ENCODE measurements at regions not wholly inside any gene's neighbourhood (a gene's known extent, or its start where the extent isn't known, plus 50 kb on each side); places are given as distances from the start of the nearest gene placed in this dataset.
"Not testable (repeated sequence)": the region's sequence is repeated elsewhere in the genome, so short reads cannot be mapped to it uniquely, and the experiment has no call there.

DNA sequence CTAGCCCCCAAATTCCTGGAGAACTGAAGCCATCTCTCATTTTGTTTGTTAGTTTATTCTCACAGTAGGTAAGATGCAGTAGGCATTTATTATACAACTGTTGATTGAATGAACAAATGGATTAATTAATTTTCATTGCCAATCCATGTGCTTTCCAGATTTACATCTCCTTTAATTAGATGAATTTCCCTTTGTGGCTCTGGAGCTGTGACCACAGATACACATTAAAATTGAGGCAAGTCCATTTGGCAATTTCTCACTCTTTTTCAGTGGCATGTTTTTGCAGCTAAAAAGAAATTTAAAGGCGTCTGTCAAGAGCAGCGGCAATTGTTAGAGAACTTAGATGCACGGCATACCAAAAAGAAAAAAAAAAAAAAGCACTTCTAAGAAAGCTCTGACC lies 635.4 kb upstream of the SOX9 start:
- no peak for DNase-seq (ENCODE audit: low spot score)

DNA sequence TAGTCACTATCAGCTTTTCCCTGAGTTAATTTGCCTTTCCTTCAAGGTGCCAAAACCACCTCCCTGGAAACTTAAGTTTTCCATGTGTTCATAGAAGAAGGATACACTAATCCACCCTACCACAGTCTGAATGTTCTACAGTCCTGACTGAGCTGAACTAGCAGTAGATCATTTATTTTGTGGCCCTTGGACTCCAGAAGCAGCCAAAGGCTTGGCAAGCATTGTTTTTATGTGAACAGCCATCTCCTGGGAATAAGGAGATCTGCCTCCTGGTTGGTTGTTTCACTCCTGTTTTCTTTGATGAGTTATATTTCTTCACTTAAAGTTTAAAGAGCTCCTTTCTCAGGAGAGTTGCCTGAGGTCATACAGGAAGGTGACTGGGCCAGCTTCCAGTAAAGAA lies 634.6 kb upstream of the SOX9 start:
- no peak for DNase-seq (ENCODE audit: low spot score)

DNA sequence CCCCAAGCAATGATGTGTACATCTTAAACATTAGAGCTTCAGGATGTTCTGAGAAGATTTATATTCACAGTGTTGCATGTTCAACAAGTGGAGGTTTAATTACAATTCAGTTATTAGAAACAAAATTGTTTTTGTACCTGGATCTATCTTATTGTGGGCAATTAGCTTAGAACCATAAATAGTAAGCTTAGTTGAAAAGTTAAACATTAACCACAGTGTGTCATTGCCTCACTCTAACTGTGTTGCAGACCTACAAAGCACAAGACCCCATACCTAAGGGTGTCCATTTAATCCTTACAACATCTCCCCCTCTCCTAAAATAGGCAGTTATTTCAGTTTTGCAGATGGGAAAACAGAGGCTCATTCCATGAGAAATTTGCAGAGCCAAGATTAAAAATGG lies 632.0 kb upstream of the SOX9 start:
- DNase-seq (ENCODE audit: low spot score) = no peak

GRCh38 chr17:71494062-71494855 lies 626.6 kb upstream of the SOX9 start:
- no peak for DNase-seq (ENCODE audit: low spot score)

GRCh38 chr17:71495420-71495819 lies 625.4 kb upstream of the SOX9 start:
- DNase-seq (ENCODE audit: low spot score) = no peak

GRCh38 chr17:71496552-71496951 lies 624.3 kb upstream of the SOX9 start:
- no peak for DNase-seq (ENCODE audit: low spot score)

- no peak for DNase-seq (ENCODE audit: low spot score)
These were observed 619.9 kb upstream of the SOX9 start for GRCh38 chr17:71500761-71501555.

GRCh38 chr17:71501711-71502110 lies 619.1 kb upstream of the SOX9 start:
- DNase-seq (ENCODE audit: low spot score) = no peak

DNA sequence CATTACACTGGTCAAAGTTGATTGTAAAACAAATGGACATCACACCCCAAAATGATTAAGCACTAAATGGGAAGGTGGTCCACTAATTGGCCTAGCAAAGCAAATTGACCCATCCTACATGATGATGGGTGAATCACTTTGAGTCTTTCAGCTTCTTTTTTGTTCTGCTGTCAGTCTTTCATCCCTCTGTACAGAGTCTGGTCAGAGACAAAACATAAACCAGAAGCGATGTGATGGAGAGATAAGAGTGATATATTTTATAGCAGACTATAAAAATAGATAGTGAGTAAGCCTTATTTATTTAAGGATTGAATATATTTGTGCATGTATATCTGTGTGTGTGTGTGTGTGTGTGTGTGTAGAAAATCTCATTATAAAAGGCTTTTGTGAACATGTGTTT lies 618.4 kb upstream of the SOX9 start:
- no peak for DNase-seq (ENCODE audit: low spot score)

GRCh38 chr17:71503710-71504465 lies 616.9 kb upstream of the SOX9 start:
- DNase-seq (ENCODE audit: low spot score) = no peak

DNA sequence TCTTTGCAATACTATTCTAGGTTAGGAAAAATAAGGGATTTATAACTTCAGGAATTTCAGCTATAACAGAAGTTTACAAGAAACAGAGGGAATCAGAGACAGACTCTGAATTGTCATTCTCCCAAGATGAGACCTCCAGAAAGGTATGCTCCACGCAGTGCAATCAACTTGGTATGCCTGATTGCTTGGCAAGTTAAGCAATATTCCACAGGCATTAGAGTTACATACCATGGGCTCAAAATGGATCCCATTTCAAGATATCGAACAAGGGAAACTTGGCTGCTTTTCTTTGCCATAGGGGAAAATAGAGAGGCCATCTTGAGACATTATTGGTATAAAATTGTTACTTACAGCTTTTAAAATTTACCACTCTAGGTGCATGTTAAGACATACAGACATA lies 615.6 kb upstream of the SOX9 start:
- DNase-seq (ENCODE audit: low spot score) = no peak

DNA sequence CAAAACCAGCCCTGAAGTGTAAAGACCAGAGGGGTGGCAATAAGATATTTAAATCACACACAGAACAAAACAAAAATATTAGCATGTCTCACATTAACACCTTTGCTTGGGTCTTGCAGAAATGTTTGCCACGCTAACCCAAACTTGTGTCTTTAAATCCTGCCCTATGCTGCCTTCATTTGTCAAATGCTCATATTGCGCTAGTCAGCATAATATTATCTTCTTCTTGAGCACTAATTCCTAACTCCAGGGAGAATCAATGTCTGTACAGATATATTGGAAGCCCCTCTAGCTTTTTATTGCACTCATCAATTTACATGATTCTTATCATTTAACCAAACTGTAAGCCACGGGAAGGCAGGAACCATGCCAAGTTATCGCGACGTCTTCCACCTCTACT lies 614.8 kb upstream of the SOX9 start:
- no peak for DNase-seq (ENCODE audit: low spot score)

DNA sequence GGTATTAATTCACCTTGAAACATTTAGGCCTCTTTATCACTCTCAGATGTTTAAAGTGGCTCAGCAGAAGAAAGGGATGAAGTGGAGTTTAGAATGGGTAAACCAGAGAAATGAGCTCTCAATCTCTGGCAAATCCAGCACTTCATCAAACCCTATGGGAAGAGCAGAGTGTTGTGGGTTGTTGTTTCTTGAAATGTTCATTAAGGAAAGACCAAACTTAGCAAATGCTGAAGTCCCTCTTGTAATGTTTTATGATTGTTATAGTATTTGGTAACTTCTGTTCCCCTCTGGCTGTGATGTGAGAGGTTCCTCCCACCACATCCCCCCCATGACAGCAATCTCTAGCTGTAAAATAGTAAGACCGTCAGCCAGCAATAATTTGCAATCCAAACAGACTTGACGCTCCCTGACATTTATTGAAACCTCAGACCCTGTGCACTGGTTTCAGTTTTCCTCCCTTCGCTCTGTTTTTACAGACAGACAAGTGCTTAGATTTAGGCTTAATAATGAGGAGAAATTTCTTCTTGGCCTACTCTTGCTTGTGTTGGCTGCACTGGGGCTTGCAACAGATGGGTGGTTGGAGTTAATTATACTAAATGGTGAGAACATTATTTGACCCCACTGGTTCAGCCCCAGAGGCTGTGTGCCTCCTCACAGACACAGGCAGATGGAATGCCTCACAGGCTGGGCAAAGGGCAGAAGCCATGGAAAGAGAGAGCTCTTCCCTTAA lies 609.4 kb upstream of the SOX9 start:
- no peak for DNase-seq (ENCODE audit: low spot score)

- not testable (repeated sequence) for DNase-seq (ENCODE audit: low spot score)
These were observed 607.1 kb upstream of the SOX9 start for GRCh38 chr17:71513725-71514124.

DNA sequence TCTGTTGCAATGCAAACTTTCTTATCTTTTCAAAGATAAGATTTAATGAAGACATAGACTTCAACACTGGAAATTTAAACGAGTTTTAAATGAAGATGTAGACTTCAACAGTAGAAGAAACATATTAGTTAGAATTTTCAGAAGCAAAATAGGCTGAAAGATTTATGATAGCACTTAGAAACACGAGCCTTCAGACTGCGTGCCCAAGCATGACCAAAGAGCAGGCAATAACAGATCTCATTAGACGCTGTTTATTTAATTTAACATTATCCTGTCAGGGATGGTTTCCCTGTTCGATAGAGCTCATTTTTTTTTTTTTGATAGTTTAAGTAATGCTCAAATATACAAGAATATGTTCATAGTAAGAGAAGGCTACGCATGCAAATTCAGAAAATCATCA lies 604.7 kb upstream of the SOX9 start:
- no peak for DNase-seq (ENCODE audit: low spot score)

DNA sequence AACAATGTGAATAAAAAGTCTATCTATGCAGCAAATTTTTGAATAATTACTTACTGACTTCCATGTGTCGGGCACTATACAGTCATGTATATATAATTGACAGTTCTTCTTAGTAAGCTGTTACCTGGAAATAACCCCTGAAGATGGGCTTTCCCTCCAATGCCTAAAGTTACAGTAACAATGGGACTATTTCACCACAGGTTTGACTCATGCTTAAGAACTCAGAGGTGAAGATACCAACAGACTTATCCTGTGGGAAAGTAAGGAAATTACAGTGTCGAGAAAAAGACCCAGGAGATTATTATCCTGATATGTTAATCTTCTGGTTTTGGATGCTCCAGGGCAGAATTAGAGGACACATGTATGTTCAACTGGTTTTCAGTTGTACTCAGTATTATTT lies 601.5 kb upstream of the SOX9 start:
- DNase-seq (ENCODE audit: low spot score) = no peak

DNA sequence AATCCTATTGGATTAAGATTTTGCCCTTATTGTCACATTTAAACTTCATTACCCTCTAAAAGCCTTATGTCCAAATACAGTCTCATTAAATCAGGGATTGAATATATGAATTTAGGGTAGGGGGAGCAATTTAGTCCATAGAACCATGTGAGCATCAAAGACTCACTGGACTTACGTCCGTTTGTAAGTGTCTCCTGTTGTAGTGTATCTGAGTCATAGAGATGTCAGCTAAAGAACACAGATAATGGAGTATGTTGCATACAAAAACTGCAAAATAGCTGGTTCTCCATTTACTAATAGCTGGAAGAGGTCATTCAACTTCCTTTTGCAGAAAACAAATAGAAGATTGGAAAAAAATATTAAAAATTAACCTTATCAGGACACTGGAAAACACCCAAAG lies 599.1 kb upstream of the SOX9 start:
- DNase-seq (ENCODE audit: low spot score) = no peak

- no peak for DNase-seq (ENCODE audit: low spot score)
These were observed 598.4 kb upstream of the SOX9 start for GRCh38 chr17:71522383-71522782.

DNA sequence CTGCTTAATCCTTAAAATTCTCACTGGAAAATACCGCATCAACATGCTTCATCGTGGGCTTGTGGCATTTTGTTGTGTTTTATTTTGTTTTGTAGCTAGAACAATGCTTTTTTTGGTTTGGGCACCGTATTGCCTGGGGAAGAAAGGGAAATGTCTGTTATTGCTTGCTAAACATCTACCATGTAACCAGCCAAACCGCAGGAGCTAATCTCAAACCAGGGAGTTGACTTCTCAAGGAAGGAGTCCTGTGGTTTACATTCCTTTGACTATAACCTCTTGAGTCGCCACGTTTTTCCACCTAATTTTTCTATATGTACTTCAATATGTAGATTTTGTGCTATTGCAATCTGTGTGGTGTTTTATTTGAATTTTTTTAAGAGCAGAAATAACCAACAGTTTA lies 593.5 kb upstream of the SOX9 start:
- DNase-seq (ENCODE audit: low spot score) = no peak

DNA sequence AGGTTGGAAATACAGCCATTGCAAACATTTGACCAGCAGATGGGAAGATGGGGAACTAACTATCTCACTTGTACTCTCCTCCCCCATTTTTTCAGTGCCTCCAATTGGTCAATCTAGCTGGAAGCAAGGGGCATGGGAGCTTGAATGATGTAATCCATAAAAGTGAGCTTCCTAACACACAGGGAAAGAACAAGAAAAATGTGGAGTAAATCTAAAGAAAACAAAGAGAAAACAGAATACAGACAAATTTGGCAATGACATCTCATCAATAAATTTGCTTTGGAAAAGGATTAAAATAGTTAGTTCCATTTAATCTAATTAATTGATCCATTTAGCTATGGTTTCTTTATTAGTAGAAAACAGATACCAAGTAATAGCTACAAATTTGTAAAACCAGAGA lies 592.6 kb upstream of the SOX9 start:
- no peak for DNase-seq (ENCODE audit: low spot score)

DNA sequence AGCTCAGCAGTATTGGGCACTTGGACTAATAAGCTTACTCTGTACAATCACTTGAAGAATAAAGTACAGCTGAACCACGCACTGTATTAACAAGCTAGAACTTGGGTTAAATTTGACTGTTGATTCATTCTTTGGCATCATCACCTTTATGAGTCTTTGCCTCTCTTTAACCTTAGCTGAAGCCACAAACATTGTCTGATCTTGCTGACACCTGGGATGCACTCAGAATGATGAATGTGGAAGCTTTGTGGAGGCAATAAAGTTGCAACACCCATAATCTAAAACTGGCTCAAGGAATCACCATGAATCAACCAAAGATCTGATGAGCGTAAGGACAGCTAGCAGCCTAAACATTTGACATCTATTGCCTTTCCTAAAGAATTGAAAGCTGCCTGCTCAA lies 590.6 kb upstream of the SOX9 start:
- no peak for DNase-seq (ENCODE audit: low spot score)

DNA sequence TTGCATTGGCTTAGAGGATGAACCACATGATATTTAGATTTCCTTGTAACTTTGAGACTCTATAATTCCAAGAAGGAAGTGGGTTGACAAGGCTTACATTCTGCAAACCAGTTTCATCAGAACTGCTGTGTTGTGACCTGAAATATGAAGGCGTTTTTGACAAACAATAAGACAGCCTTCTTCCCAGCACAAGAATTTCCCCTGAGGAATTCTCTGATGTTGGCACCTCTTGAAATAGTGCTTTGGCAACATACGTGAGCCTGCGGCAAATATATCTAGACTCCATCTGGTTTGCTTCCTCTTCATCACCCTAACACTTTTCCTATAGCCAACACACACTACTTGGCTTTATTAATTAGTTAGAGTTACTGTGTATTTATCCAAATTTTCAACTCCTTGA lies 585.5 kb upstream of the SOX9 start:
- DNase-seq (ENCODE audit: low spot score) = no peak
